ENCODE measurements at regions not wholly inside any gene's neighbourhood (a gene's known extent, or its start where the extent isn't known, plus 50 kb on each side); places are given as distances from the start of the nearest gene placed in this dataset.

DNA sequence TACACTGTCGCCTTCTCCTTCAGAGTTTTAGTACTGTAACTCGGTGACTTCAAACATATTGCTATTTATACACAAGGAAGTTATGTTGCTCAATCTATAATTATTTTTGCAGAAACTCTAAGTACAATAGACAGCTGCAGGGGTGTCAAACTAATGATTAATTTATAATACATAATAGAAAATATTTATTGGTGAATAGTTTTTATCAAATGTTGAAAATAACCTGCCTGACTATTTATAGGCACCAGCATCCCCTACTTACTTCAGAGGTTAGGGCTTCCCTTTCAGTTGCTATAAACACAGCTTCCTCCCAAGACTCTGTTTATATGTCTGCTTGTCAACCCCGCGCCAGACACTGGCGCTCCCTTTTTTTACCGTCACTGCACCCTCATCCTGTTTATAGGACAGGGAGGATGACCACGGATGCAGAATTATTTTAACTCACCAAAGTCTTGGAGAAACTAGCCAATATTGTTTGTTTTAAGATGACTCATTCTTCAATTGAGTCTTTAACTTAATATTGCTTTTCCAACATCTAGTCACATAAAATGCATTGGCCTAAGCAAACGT, 225.0 kb downstream of the ALDH8A1 start:
- no peak for TF ChIP-seq CSDC2 (CRISPR knock-in tag; IDR thresholded peaks at IDR 0.05)
- no peak for TF ChIP-seq ZC3H10 (CRISPR knock-in tag; IDR thresholded peaks at IDR 0.05)
- TF ChIP-seq, protein P1, sequence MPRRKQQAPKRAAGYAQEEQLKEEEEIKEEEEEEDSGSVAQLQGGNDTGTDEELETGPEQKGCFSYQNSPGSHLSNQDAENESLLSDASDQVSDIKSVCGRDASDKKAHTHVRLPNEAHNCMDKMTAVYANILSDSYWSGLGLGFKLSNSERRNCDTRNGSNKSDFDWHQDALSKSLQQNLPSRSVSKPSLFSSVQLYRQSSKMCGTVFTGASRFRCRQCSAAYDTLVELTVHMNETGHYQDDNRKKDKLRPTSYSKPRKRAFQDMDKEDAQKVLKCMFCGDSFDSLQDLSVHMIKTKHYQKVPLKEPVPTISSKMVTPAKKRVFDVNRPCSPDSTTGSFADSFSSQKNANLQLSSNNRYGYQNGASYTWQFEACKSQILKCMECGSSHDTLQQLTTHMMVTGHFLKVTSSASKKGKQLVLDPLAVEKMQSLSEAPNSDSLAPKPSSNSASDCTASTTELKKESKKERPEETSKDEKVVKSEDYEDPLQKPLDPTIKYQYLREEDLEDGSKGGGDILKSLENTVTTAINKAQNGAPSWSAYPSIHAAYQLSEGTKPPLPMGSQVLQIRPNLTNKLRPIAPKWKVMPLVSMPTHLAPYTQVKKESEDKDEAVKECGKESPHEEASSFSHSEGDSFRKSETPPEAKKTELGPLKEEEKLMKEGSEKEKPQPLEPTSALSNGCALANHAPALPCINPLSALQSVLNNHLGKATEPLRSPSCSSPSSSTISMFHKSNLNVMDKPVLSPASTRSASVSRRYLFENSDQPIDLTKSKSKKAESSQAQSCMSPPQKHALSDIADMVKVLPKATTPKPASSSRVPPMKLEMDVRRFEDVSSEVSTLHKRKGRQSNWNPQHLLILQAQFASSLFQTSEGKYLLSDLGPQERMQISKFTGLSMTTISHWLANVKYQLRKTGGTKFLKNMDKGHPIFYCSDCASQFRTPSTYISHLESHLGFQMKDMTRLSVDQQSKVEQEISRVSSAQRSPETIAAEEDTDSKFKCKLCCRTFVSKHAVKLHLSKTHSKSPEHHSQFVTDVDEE (CRISPR knock-in tag; IDR thresholded peaks at IDR 0.05) = no peak
- no peak for TF ChIP-seq PPARA (CRISPR knock-in tag; IDR thresholded peaks at IDR 0.05; ENCODE audit: borderline replicate concordance)
- no peak for TF ChIP-seq ZNF8 (CRISPR knock-in tag; IDR thresholded peaks at IDR 0.05)
- no peak for TF ChIP-seq TCF4 (CRISPR knock-in tag; IDR thresholded peaks at IDR 0.05; ENCODE audit: borderline replicate concordance)
- TF ChIP-seq, protein P2, sequence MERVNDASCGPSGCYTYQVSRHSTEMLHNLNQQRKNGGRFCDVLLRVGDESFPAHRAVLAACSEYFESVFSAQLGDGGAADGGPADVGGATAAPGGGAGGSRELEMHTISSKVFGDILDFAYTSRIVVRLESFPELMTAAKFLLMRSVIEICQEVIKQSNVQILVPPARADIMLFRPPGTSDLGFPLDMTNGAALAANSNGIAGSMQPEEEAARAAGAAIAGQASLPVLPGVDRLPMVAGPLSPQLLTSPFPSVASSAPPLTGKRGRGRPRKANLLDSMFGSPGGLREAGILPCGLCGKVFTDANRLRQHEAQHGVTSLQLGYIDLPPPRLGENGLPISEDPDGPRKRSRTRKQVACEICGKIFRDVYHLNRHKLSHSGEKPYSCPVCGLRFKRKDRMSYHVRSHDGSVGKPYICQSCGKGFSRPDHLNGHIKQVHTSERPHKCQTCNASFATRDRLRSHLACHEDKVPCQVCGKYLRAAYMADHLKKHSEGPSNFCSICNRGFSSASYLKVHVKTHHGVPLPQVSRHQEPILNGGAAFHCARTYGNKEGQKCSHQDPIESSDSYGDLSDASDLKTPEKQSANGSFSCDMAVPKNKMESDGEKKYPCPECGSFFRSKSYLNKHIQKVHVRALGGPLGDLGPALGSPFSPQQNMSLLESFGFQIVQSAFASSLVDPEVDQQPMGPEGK (CRISPR knock-in tag; IDR thresholded peaks at IDR 0.05; ENCODE audit: borderline replicate concordance) = no peak
- no peak for TF ChIP-seq ZNF565 (CRISPR knock-in tag; conservative IDR thresholded peaks at IDR 0.05; ENCODE audit: low read depth)
- no peak for TF ChIP-seq ZNF70 (CRISPR knock-in tag; IDR thresholded peaks at IDR 0.05)
- no peak for TF ChIP-seq SNAI2 (CRISPR knock-in tag; IDR thresholded peaks at IDR 0.05)
- no peak for TF ChIP-seq RARB (CRISPR knock-in tag; IDR thresholded peaks at IDR 0.05)
- no peak for TF ChIP-seq ISL1 (CRISPR knock-in tag; IDR thresholded peaks at IDR 0.05)
- TF ChIP-seq ZFP30 (CRISPR knock-in tag; IDR thresholded peaks at IDR 0.05) = no peak
- TF ChIP-seq ESRRG (CRISPR knock-in tag; IDR thresholded peaks at IDR 0.05) = no peak

Measured in SK-N-SH treated with all-trans-retinoic acid at 6 μM for 48 hours (cell line).